ENCODE measurements at regions not wholly inside any gene's neighbourhood (a gene's known extent, or its start where the extent isn't known, plus 50 kb on each side); places are given as distances from the start of the nearest gene placed in this dataset. TPM values are rescaled to one million over a fixed set of nuclear protein-coding genes. Genes with fewer than 3 reads are reported as not detected.

DNA sequence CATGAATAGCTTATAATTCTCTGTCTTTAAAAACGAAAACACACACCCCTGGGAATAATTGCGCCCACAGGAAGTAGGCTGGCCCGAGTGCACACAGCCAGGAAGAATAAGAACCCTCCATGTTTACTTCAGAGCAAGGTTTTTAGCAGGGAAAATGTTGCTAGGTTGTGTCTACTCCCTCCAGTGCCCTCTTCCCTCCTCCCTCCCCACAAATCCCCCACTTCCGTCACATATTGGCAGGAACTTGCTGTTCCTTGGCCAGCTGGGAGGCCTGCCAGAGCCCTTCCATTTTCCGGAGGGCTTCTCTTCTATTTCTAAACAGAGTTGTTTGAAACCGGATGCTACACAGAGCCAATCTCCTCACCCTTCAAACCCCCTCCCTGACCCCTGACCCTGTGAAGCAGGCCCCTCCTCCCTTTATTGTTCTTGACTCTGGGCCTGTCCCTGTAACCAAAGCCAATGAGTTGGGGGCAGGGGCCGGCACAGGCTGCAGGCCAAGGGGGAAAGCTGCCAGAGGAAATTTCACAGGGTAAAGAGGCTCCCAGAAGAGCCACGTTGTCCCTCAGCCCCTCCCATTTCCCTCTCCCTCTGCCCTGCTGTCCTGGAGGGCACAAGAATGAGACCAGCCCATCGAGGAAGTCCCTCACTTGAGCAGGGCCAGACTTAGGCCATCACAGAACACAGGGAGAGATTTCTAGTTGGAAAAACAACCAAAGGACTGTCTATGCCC, 49.8 kb upstream of the LGALSL start:
- Histone ChIP-seq H3K27ac (peak overlapping the region; percentile 66 to 78 (median 72)), H3K9me3 (no peaks in the 10 kb centered on the region), H3K27me3 (no peaks in the 10 kb centered on the region), H3K36me3 (replicated peaks in 1 of 2; ENCODE audit: insufficient read depth in 1 of 2, low read depth in 2 of 2) (no peaks in the 10 kb centered on the region), H3K4me3 (no peak overlapping the region), H3K4me1 (peaks cover 38% of the 10 kb centered on the region)
- ATAC-seq (peak; percentile 85), DNase-seq (peak; percentile 78 to 91 (median 84))
- no peak for TF ChIP-seq POLR2A (IDR thresholded peaks at IDR 0.05)
- WGBS, 2 donors = 23 to 25% methylated on average over 9 of the region's 9 CpGs
- intact Hi-C loops (cut with DNase I) = no loop called here

Small RNA genes in the stretch of these regions (microRNA-seq; reads per million reads assigned to microRNA genes)
- gene MIR4433A (ENCODE audit: borderline number of aligned reads in 2 of 2, borderline replicate concordance in 2 of 2) = 0 reads per million in 2 donors
- gene MIR4433B (ENCODE audit: borderline number of aligned reads in 2 of 2, borderline replicate concordance in 2 of 2) = 0 reads per million in 2 donors

Small RNA genes in the stretch of these regions (small RNA-seq; reads per million reads assigned to genes)
- gene AC012368.3 (not detected), gene MIR4433B (not detected)
